Right ventricle myocardium inferior (tissue), 1 donor: ENCODE measurements at regions not wholly inside any gene's neighbourhood (a gene's known extent, or its start where the extent isn't known, plus 50 kb on each side); places are given as distances from the start of the nearest gene placed in this dataset.

Experiments used
- ATAC-seq: fragments of 200-7000 bp; cut with Tn5 transposase; one replicate; pipeline ENCODE4 v1.9.1; 2020; ENCODE audit warnings: mild to moderate bottlenecking, moderate library complexity
- DNase-seq: peaks from one replicate; pipeline ENCODE4 v3.0.0; 2021; ENCODE audit errors: missing footprints
- intact Hi-C: fragments of 100-400 bp; cut with DNase I; formaldehyde crosslinking; loops from one replicate; pipeline ENCODE4 v1.11.0; 2022
- donor health status: DM: no; HTN: yes; CAD: no; lungs with severe emphysema.

DNA sequence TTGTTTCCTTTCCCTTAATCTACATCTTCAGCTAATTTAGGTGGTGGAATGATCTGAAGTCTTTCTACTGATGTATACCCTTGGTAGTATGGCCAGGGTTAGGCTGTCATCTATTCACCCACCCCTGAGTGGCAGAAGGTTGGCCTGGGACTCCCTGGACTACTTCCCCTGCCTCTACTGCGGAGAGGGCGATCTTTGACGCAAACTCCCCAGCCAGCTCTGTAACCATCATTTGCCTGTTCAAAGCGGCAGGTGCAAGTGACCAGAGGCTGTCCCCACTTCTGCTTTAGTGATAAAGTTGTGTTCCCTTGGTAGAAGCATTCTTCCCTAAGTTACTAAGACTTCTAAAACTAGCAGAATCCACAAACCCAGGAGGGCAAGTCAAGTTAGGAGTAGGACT lies 70.8 kb upstream of the UNC5B start:
- DNase-seq: no peak
- no peak for ATAC-seq
- intact Hi-C loops: loop anchor here (5.0 to 10.0 kb wide), 2 partner anchors 129 to 217 kb away; no protein-coding TSS in a partner anchor

DNA sequence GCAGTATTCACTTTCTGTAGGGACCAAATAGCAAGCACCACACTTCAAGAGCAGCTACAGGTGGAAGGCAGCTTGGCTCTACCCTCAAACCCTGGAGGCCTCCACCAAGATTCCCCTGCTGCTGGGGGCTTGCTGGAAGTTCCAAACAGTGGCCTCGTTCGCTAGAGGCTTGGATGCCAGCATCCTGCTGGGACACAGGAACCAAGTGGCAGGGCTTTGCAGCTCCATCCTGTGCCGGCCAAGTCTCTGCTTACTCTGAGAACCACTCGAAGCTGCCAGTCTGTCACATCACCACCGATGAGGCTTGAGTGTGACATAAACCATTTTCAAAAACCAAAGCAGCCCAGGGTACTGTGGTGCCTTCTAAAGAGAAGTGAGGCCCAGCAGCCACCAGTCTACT lies 69.2 kb upstream of the UNC5B start:
- DNase-seq (no peak), ATAC-seq (peak; percentile 85)
- intact Hi-C loops: loop anchor here (5.0 to 10.0 kb wide), 2 partner anchors 131 to 218 kb away; no protein-coding TSS in a partner anchor

DNA sequence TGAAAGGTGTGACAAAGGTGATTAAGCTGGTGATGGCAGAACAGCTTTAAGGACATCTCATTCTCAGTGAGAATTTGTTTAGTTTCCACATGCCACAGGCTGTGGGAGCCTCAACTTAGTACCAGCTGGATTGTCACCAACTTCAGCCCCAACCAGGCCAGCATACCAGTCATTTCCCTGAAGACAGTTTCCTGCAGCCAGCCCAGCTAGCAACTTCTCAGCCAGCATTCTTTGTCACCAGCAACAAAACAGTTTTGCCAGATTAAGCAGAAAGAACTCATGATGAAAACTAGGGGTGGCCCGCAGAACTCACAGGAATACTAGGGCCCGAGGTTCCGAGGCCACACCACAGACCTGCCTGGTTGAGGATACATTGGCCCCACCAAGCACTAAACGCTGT lies 68.8 kb upstream of the UNC5B start:
- intact Hi-C loops: loop anchor here (5.0 to 10.0 kb wide), 2 partner anchors 131 to 219 kb away; no protein-coding TSS in a partner anchor
- peak; percentile 27 for ATAC-seq
- no peak for DNase-seq

DNA sequence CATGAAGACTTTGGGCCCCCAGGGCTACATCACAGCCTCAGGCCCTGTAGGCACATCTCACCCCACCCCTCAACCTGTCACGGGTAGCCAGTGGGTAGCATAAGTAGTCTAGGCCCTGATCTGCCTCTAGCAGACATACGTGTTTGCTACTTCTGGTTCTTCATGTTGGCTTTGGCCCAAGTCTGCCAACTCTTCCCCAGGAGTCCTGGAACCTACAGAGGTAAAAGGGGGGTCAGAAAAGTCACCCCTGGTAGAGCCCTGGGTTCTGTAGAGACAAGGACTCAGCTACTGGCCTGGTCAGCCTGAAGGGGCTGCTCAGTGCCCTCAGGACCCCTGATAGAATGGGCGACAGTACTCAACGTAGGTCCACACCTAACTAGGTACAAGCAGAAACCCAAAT lies 67.5 kb upstream of the UNC5B start:
- intact Hi-C loops: loop anchor here (5.0 to 10.0 kb wide), 2 partner anchors 133 to 220 kb away; no protein-coding TSS in a partner anchor
- DNase-seq (no peak), ATAC-seq (no peak)

DNA sequence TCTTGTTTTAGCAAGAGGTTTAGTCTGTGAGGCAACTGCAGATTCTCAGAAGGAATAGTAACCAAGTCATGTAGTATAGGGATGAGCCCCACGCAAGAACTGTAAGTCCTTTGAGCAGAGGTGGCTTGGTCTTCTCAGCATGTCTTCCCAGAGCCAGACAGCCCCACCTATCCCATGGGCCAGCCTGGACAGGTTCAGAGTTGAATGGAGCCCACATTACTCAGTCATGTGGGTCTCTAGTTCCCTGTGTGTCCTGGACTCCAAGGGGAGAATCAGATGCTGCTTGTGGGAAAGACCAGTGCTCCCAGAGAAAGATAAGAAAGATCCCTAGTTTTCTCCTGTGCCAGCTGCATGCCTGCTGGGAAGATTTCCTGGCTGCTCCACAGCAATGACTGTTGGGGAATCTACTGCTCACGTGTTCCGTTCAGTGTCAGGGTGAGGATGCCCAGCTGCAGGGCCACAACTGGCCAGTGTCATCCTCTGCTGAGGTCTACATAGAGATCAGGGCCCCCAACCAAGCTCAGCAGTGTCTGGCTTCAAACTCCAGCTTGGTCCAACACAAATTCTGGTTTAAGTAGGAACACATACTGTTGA lies 66.9 kb upstream of the UNC5B start:
- intact Hi-C loops: loop anchor here (10.0 kb wide), 1 partner anchor 221 kb away; no protein-coding TSS in a partner anchor
- DNase-seq: no peak
- ATAC-seq: no peak

DNA sequence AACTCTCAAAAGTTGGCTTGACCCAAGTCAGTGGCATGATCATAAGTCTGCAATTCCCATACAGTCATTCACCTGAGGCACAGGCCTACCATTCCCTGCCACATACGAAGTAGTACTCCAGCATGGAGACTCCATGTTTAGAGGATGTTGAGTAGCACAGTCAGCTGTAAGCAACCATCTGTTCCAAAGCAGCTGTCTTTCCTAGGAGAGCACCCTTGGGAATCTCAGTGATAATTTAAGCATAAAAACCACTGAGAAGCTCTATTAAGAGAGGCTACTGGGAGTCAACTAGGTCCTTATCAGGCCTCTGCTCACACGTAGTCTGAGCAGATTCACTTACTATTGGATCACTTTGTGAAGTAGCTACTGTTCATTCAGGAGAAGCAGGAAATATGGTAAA lies 61.6 kb upstream of the UNC5B start:
- intact Hi-C loops: no loop called here
- no peak for DNase-seq

DNA sequence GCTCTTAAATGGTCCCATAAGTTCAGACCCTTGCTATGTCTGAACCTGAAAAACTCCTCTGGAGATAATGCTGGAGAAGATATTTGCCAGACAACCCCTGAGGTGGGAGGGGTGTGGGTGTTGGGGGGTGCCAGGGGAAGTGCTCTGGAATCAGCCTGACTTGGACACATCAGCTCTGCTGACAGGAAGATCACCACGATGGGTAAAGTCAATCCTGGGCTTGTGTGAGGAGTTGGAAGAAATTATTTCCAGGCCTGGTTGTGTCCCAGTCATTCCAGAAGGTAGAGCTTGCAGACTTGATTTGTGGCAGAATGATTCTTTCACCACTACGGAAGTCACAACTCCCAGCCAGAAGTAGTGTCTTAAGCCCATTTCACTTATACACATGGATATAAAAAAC lies 60.3 kb upstream of the UNC5B start:
- no peak for ATAC-seq
- intact Hi-C loops: no loop called here
- DNase-seq: no peak

More for the DNA sequence above, 61.6 kb upstream of the UNC5B start:
- no peak for ATAC-seq

DNA sequence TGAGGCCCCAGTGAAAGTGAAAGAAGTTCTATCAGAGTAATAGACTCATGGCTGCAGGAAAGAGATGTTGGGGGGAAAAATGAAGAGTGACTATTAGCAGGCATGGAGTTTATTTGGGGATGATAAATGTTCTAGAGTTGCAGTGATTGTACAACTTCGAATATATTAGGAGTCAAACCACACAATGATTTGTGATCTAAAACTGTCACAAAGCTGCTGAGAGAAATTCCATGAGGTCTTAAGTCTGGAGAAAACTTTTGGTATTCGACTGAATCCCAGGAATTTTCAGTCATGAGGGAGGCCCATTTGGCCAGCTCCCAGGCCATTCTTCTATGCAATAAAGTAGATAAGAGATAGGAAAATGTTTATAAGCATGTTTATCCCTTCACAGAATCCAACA lies 55.9 kb upstream of the UNC5B start:
- intact Hi-C loops: no loop called here
- no peak for DNase-seq
- ATAC-seq: no peak

DNA sequence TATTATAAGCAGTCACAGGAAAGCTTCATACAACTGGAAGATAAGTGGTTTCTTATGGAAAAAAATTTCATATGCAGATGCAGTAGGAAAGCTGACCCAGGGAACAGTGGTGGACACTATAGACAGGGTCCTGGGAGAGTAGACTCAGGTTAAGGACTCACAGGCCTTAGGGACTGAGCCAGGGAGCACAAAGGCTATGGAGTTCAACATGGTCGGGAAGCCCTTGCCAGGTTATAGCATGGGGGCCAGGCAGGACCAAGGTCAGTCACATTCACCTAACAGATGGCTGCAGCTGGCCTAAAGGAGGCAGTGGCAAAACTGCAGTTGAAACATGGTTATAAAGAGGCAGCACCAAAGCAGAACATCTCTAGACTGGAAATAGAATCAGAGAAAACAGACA lies 54.9 kb upstream of the UNC5B start:
- no peak for ATAC-seq

DNA sequence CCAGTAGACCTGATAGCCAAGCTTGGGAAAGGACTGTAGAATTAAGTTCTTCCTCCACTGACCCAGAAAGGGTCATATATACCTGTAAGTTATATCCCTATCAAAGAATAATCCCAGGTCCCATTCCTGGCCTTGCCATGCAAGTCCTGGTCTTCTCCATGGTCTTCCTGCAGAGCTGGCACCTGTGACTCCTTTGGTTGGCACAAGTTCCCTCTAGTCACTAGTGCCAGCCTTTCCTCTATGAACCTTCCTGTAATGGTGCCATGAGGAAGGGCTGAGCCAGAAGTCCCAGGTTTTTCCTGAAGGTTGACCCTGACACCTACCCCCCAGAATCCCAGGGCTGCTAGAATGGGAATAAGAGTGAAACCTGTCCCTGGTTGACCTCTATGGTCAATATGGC lies 54.1 kb upstream of the UNC5B start:
- intact Hi-C loops: no loop called here
- ATAC-seq (no peak), DNase-seq (no peak)

More for the DNA sequence above, 54.9 kb upstream of the UNC5B start:
- no peak for DNase-seq
- intact Hi-C loops: no loop called here

DNA sequence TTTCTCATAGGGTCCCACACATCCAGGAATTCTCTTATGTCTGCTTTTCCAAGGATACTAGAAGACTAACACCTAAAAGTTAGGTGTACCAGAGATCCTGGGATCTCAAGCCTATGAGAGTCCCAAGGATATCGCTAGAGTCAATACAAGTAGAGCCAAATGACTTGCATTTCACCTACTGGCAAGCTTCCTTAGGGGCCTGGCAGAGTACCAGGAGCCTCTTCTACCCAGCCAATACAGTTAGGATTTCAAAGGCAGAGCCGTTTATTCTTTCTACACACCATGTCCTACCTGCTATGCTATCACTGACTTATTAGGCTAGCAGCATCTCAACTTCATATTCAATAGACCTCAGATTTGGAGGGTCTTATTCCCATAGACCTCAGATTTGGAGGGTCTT lies 53.5 kb upstream of the UNC5B start:
- DNase-seq: no peak
- no peak for ATAC-seq
- intact Hi-C loops: no loop called here

DNA sequence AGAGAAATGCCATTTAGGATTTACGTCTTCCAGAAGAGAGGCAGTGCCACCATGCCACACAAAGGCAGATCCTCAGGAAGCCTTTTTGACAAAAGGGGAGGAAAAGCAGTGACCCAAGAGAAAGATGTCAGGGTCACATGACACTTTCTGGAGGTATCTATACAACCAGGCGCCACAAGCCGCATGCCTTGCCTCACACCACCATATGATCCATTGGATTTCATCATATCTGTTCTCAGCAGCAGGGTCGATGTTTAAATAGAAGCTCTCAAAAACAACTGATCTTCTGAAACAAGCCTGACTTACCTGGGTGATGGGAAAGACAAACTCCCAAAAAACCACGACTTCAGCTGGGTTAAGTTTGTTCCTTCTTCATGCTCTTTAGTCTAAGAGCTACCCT lies 52.5 kb upstream of the UNC5B start:
- no peak for DNase-seq

DNA sequence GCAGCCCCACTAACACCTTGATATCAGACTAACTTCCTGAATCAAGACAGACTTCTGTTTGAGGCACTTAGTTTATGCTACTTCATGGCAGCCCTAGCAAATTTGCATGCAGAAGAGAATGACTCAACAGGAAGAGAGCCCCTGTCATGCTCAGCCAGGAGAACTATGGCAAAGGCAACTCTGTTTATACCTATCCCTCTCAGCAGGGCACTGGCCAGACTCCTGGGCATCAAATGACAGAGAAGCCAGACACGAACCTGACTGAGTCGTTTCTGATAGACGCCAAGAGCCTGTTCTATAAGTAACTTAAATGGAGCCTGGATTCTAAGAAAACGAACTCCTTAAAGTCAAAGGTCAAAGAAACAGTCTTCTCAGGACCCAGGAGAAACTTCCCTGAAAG lies 50.9 kb upstream of the UNC5B start:
- intact Hi-C loops: no loop called here
- no peak for ATAC-seq
- no peak for DNase-seq

More for the DNA sequence above, 52.5 kb upstream of the UNC5B start:
- intact Hi-C loops: no loop called here
- ATAC-seq: no peak
